ENCODE measurements at regions not wholly inside any gene's neighbourhood (a gene's known extent, or its start where the extent isn't known, plus 50 kb on each side); places are given as distances from the start of the nearest gene placed in this dataset.

DNA sequence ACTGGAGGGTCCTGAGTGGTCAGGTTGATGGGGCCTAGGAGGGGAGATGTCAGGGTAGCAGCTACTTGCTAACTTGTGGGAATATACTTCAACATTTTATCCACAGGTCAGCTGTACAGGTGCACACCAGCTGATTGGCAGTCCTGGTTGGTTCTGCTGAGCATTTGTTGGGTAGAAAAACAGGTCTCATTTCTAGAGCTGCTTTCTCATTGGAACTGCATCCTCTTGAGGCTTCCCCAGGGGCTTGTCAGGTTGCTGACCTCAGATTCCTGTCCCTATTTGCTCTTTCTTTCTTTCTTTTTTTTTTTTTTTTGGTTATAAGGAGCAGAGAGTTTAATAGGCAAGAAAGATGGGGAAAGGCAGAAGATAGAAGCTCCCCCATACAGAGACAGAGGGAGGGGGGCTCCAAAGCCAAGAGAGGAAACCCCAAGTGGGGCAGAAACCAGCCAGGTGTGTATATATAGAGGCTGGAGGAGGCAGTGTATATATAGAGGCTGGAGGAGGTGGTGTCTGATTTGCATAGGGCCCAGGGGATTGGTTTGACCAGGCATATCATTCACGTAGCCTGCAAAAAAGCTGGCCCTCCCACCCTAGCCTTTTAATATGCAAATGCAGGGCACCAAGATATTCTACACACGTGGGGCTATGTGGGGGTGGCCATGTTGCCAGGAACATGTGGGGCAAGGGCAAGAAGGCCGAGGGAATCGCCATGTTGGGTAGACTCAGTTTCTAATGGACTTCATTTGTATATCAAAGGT is 57.3 kb upstream of the STUM start:
- no peak for DNase-seq

DNA sequence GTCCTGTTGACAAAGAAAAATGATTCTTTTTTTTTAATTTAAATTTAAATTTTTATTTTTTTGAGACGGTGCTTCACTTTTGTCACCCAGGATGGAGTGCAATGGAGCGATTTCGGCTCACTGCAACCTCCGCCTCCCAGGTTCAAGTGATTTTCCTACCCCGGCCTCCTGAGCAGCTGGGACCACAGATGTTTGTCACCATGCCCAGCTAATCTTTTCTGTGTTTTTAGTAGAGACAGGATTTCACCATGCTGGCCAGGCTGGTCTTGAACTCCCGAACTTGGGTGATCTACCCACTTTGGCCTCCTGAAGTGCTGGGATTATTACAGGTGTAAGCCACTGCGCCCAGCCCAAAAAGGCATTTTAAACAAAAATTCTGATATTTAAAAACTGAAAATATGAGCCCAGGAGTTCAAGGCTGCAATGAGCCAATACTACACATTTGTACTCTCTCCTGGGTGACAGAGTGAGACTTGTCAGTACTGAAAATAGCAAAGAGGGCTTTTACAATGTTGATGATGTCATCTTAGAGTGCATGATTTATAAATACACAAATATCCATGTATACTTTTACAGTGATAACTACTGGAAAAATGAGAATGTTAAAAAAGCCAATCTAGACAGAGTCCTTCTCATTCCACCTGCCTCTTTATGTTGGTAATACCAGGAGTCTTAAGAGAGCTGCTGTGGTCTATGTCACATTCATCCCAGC is 56.0 kb upstream of the STUM start:
- no peak for DNase-seq

DNA sequence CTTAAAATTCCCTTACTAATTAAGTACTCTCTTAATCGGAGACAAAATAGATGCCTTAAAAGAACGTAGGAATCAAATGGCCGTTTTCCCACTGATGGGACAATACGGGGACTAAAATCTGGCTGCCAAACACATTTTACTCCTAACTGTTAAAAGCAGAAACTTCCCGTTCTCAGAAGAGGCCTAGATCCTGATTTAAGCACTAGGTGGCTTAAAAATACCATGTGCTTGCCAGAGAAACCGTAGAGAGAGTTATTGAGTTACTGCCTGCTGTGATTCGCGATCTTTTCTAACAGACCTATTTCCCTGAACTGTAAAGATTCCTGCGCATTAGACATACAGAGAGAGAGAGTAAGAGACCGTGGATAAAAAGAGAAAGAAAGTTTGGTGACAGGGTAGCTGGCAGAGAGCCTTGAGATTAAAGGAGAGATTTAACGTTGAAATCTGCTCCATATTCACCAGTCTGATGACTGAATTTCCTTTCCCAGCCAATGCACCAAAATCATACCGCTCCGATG is 54.4 kb upstream of the STUM start:
- no peak for DNase-seq

DNA sequence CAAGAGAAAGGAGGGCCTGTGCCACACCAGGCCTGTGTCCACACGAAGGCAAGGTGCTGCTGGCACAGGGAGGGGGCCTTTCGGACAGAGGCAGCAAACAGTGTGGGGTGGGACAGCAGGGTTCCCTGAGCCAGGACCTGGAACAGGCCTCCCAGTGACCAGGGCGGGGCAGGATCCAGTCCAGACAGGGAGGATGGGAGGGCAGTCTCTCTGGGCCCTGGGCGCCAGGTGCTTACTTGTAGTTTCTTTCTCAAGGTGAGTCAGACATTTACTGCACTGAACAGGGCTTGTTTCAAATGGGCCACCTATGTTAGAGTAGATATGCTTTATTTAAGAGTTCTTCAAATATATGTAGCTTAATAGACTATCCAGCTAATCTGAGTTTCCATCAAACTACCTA is 52.8 kb upstream of the STUM start:
- no peak for DNase-seq

DNA sequence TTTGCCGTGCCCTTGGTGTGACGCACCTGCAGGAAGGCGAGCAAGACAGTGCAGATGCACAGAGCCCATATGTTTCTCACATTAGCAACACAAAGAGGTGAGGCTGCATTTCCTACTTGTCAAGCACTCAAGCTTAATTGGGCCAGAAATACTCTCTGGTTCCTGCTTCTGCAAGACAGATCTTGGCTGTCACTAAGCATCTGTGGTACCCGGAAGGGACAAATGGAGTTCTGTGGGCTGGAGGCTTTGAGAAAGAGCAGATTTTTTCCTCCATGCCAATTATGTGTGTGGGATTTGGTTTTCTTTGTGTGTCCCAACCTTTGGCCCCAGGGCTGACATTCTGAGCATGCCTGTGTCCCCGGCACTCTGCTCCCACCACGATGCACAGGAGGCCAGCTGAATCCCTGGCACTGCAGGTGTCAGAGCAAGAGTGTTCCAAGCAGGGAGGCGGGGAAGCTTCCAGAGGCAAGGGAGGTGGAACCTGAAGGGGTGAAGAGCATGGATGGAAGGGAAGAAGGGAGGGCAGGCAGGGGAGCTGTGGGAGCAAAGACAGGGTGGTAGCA is 52.0 kb upstream of the STUM start:
- no peak for DNase-seq

DNA sequence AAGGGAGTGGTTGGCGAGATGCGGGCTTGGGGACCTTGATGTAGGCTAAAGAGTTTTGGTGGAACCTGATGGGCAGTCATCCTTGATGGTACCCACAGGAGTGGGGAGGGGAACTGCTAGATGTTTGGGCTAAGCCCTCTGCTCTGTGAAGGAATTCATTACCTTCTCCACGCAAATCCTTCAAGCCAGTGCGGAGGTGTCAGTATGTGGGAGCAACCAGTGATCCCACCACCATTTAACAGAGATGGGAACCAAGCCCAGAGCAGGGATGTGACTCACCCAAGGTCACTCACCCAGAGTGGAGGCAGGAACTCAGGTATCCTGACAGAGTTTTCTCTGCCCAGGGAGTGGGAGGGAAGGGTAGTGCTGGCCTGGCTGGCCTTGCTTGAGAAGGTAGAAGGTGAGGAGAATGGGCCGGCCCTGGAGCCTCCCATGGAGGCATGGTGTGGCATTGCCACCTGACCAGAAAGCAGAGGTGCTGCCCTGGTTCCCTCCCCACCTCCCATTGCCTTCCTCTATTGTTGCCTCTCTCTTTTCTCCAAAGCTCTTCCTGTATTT is 51.2 kb upstream of the STUM start:
- DNase-seq, result no peak

DNA sequence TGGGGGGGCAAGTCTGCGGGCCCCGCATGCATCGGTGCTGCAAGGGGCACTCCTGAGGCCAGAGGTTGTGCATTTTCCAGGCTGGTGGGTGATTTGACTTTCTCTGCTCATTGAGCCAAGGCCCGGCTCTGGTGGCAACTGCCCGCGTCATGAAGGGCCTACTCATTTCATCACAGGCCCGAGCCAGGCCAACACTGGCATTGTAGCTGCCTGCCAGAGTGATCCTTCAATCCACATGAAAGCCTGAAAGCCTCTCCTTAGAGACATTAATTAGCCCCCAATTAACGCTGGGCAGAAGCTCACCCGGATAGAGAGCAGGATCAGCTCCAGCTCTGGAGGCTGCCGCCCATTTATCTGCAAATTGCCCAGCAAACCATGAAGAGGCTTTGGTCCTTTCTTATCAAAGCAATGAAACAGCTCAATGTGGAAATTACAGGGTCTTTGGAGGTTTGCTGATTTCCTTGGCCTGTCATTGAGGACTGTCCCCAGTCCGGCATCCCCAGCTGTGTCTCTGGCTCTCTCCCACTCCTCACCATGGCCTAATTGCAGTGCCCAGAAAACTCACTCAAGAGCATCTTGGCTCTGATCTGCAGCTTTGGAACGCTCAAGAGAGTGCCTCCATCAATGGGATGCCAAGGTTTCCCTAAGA is 50.4 kb upstream of the STUM start:
- DNase-seq, result no peak

DNA sequence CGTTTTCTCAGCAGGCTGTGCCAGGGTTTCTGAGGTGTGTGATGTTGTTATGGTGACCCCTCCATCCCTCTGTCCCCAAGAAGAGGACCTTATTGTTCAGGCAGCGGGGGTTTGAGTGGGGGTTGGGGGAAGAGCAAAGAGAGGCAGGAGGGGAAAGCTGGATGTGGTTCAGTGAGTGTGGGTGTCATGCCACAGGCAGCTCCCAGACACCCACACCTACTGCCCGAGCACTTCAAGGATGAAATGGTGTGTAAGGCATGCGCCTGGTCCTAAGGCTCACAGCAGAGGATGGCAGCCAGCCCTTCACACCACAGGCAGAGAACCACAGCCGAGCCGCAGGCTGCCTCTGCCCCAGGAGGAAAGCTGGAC is 49.9 kb upstream of the STUM start:
- DNase-seq, result no peak

Data from activated CD4-positive, alpha-beta T cell treated with anti-CD3 and anti-CD28 coated beads, Interleukin-2, amount 50 U/mL, for 16 hours (primary cell).